Activated CD4-positive, alpha-beta T cell treated with anti-CD3 and anti-CD28 coated beads, Interleukin-2, amount 10 ng/mL, durations not matched to agents 7 days and 5 days (primary cell): ENCODE measurements at regions not wholly inside any gene's neighbourhood (a gene's known extent, or its start where the extent isn't known, plus 50 kb on each side); places are given as distances from the start of the nearest gene placed in this dataset.
A peak's percentile ranks its signal among the peaks of the same experiment; 100 is the strongest.
"Not testable (repeated sequence)": the region's sequence is repeated elsewhere in the genome, so short reads cannot be mapped to it uniquely, and the experiment has no call there.

ENCODE experiments used
- CTCF ChIA-PET: fragments of 350-600 bp; sonication (Branson Sonifier 250); formaldehyde crosslinking; loops from one replicate; lab custom pipeline; 2021; ENCODE audit warnings: antibody characterized with exemption; lab: Charles Lee
- POLR2A ChIA-PET: fragments of 350-600 bp; sonication (Branson Sonifier 250); formaldehyde crosslinking; loops from one replicate; lab custom pipeline; 2021; ENCODE audit warnings: antibody characterized with exemption; lab: Charles Lee
- DNase-seq: peaks from one replicate; pipeline ENCODE4 v3.0.0-alpha.2; 2020
- H3K27ac Mint-ChIP-seq: one replicate; pipeline ENCODE4 v1.8.0; 2021; ENCODE audit warnings: mild to moderate bottlenecking, moderate library complexity, mixed read lengths
- H3K27me3 Mint-ChIP-seq: one replicate; pipeline ENCODE4 v1.8.0; 2021; ENCODE audit warnings: mixed read lengths
- H3K36me3 Mint-ChIP-seq: one replicate; pipeline ENCODE4 v1.8.0; 2021; ENCODE audit warnings: low read depth, mixed read lengths
- H3K4me1 Mint-ChIP-seq: one replicate; pipeline ENCODE4 v1.8.0; 2021; ENCODE audit warnings: mixed read lengths
- H3K4me3 Mint-ChIP-seq: one replicate; pipeline ENCODE4 v1.8.0; 2021; ENCODE audit warnings: mild to moderate bottlenecking, moderate library complexity, mixed read lengths
- H3K9me3 Mint-ChIP-seq: one replicate; pipeline ENCODE4 v1.8.0; 2021; ENCODE audit warnings: mixed read lengths

GRCh38 chr15:56568466-56569167 lies 103.7 kb upstream of the MNS1 start:
- no peak for DNase-seq
- no peaks in the 10 kb centered on the region for H3K4me1 Mint-ChIP-seq
- no peak overlapping the region for H3K4me3 Mint-ChIP-seq
- ChIA-PET POLR2A (no interaction called here), CTCF (no interaction called here)
- H3K27me3 Mint-ChIP-seq, result peaks cover 11% of the 10 kb centered on the region
- H3K27ac Mint-ChIP-seq, result no peak overlapping the region
- peaks cover 4% of the 10 kb centered on the region for H3K9me3 Mint-ChIP-seq
- H3K36me3 Mint-ChIP-seq, result no peaks in the 10 kb centered on the region

- Mint-ChIP-seq H3K4me3 (no peak overlapping the region), H3K9me3 (peaks cover 6% of the 10 kb centered on the region), H3K36me3 (no peaks in the 10 kb centered on the region), H3K27me3 (peaks cover 6% of the 10 kb centered on the region), H3K4me1 (no peaks in the 10 kb centered on the region), H3K27ac (no peak overlapping the region)
- no peak for DNase-seq
- ChIA-PET CTCF (no interaction called here), POLR2A (no interaction called here)
Measured at GRCh38 chr15:56557415-56557814, 92.5 kb upstream of the MNS1 start.

- no peak for DNase-seq
- Mint-ChIP-seq H3K27ac (no peak overlapping the region), H3K4me3 (no peak overlapping the region), H3K36me3 (no peaks in the 10 kb centered on the region), H3K27me3 (peaks cover 8% of the 10 kb centered on the region), H3K4me1 (no peaks in the 10 kb centered on the region), H3K9me3 (peaks cover 4% of the 10 kb centered on the region)
- ChIA-PET CTCF (no interaction called here), POLR2A (no interaction called here)
Measured at GRCh38 chr15:56553486-56553885, 88.5 kb upstream of the MNS1 start.

- Mint-ChIP-seq H3K4me1 (no peaks in the 10 kb centered on the region), H3K9me3 (peaks cover 4% of the 10 kb centered on the region), H3K27ac (no peak overlapping the region), H3K36me3 (no peaks in the 10 kb centered on the region), H3K4me3 (no peak overlapping the region), H3K27me3 (peaks cover 6% of the 10 kb centered on the region)
- POLR2A ChIA-PET, result no interaction called here
- CTCF ChIA-PET, result no interaction called here
- no peak for DNase-seq
Measured at GRCh38 chr15:56552659-56553058, 87.7 kb upstream of the MNS1 start.

- POLR2A ChIA-PET, CTCF ChIA-PET, H3K27ac Mint-ChIP-seq, DNase-seq, H3K36me3 Mint-ChIP-seq, H3K4me3 Mint-ChIP-seq: not testable (repeated sequence)
- peaks cover 13% of the 10 kb centered on the region for H3K4me1 Mint-ChIP-seq
- peaks cover 18% of the 10 kb centered on the region for H3K9me3 Mint-ChIP-seq
- H3K27me3 Mint-ChIP-seq, result peaks cover 16% of the 10 kb centered on the region
Measured at GRCh38 chr15:56540570-56540969, 75.6 kb upstream of the MNS1 start.

GRCh38 chr15:56540157-56540556 lies 75.2 kb upstream of the MNS1 start:
- H3K4me3 Mint-ChIP-seq, DNase-seq, H3K27ac Mint-ChIP-seq, POLR2A ChIA-PET, H3K36me3 Mint-ChIP-seq, CTCF ChIA-PET: not testable (repeated sequence)
- Mint-ChIP-seq H3K4me1 (peaks cover 13% of the 10 kb centered on the region), H3K27me3 (peaks cover 16% of the 10 kb centered on the region), H3K9me3 (peaks cover 18% of the 10 kb centered on the region)

- ChIA-PET POLR2A (no interaction called here), CTCF (no interaction called here)
- no peak for DNase-seq
- Mint-ChIP-seq H3K36me3 (no peaks in the 10 kb centered on the region), H3K4me3 (no peak overlapping the region), H3K27ac (no peak overlapping the region), H3K9me3 (peaks cover 7% of the 10 kb centered on the region), H3K27me3 (peaks cover 7% of the 10 kb centered on the region), H3K4me1 (peaks cover 13% of the 10 kb centered on the region)
Measured at GRCh38 chr15:56538901-56539545, 74.1 kb upstream of the MNS1 start.

GRCh38 chr15:56537881-56538280 lies 72.9 kb upstream of the MNS1 start:
- CTCF ChIA-PET, result interaction anchor here (1.0 kb wide), 1 partner anchor 11 kb away, joined by 3 read pairs; no protein-coding TSS in a partner anchor
- H3K4me1 Mint-ChIP-seq, result peaks cover 13% of the 10 kb centered on the region
- no peak overlapping the region for H3K4me3 Mint-ChIP-seq

GRCh38 chr15:56534728-56535127 lies 69.8 kb upstream of the MNS1 start:
- POLR2A ChIA-PET, result no interaction called here
- Mint-ChIP-seq H3K27me3 (peaks cover 10% of the 10 kb centered on the region), H3K36me3 (no peaks in the 10 kb centered on the region), H3K27ac (no peak overlapping the region), H3K4me1 (peaks cover 13% of the 10 kb centered on the region), H3K9me3 (no peaks in the 10 kb centered on the region), H3K4me3 (no peak overlapping the region)
- DNase-seq, result no peak
- CTCF ChIA-PET, result interaction anchor here (2.3 kb wide), 1 partner anchor 17 kb away, joined by 7 read pairs; no protein-coding TSS in a partner anchor

More at GRCh38 chr15:56537881-56538280, 72.9 kb upstream of the MNS1 start:
- Mint-ChIP-seq H3K27ac (peak overlapping the region; percentile 63), H3K9me3 (peaks cover 3% of the 10 kb centered on the region), H3K27me3 (peaks cover 7% of the 10 kb centered on the region), H3K36me3 (no peaks in the 10 kb centered on the region)
- peak; percentile 76 for DNase-seq
- POLR2A ChIA-PET, result no interaction called here

- ChIA-PET POLR2A (no interaction called here), CTCF (interaction anchor here (0.6 to 2.3 kb wide), 2 partner anchors 16 to 754 kb away, joined by 3 to 7 read pairs; no protein-coding TSS in a partner anchor)
- Mint-ChIP-seq H3K27ac (no peak overlapping the region), H3K4me1 (peaks cover 13% of the 10 kb centered on the region), H3K4me3 (no peak overlapping the region), H3K36me3 (no peaks in the 10 kb centered on the region), H3K27me3 (peaks cover 5% of the 10 kb centered on the region), H3K9me3 (no peaks in the 10 kb centered on the region)
- DNase-seq, result no peak
Measured at GRCh38 chr15:56533731-56534403, 68.9 kb upstream of the MNS1 start.

GRCh38 chr15:56532721-56533460 lies 68.0 kb upstream of the MNS1 start:
- CTCF ChIA-PET, result interaction anchor here (0.6 to 2.3 kb wide), 5 partner anchors 15 to 1326 kb away, joined by 3 to 7 read pairs (median 3); no protein-coding TSS in a partner anchor
- POLR2A ChIA-PET, result no interaction called here
- H3K9me3 Mint-ChIP-seq, result no peaks in the 10 kb centered on the region
- H3K36me3 Mint-ChIP-seq, result no peaks in the 10 kb centered on the region
- DNase-seq, result no peak
- no peak overlapping the region for H3K27ac Mint-ChIP-seq
- H3K27me3 Mint-ChIP-seq, result peaks cover 5% of the 10 kb centered on the region
- no peak overlapping the region for H3K4me3 Mint-ChIP-seq
- peaks cover 7% of the 10 kb centered on the region for H3K4me1 Mint-ChIP-seq

- Mint-ChIP-seq H3K27me3 (peaks cover 9% of the 10 kb centered on the region), H3K27ac (no peak overlapping the region), H3K9me3 (no peaks in the 10 kb centered on the region), H3K4me3 (no peak overlapping the region), H3K36me3 (no peaks in the 10 kb centered on the region), H3K4me1 (no peaks in the 10 kb centered on the region)
- ChIA-PET CTCF (no interaction called here), POLR2A (no interaction called here)
- DNase-seq, result no peak
Measured at GRCh38 chr15:56530157-56530556, 65.2 kb upstream of the MNS1 start.
